ENCODE measurements at regions not wholly inside any gene's neighbourhood (a gene's known extent, or its start where the extent isn't known, plus 50 kb on each side); places are given as distances from the start of the nearest gene placed in this dataset.

DNA sequence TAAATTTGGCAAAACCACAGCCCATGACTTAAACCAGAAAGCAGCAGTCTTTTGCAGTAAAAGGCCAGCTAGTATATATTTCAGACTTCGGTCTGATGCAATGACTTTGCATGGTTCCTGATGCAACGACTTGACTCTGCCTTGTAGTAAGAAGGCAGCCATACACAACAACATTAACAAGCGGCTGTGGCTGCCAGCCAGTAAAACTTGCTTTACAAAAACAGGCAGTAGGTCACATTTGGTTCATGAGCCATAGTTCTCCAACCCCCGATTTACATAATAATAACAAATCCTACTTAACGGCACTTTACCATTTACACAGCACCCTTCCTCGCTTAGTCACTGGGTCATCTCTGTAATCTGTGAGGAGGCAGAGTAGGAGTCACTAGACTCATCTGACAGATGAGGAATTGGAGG is 410.3 kb downstream of the LRATD1 start:
- TF ChIP-seq POLR2AphosphoS5 (IDR thresholded peaks at IDR 0.05; ENCODE audit: borderline replicate concordance, low read depth, low read length) (no peak), EZH2 (IDR thresholded peaks at IDR 0.05) (no peak), FOXP2 (optimal IDR thresholded peaks at IDR 0.05; ENCODE audit: control extremely low read depth, extremely low read length, insufficient read depth) (no peak)
